OCI-LY7 (cell line): ENCODE measurements at regions not wholly inside any gene's neighbourhood (a gene's known extent, or its start where the extent isn't known, plus 50 kb on each side); places are given as distances from the start of the nearest gene placed in this dataset.

ENCODE experiments used
- BruUV-seq: library from RNA; stranded (reverse); fragments of 400-500 nt; replicated peaks from 2 replicates; lab custom pipeline; 2021; lab: Mats Ljungman, UMichigan
- CTCF ChIA-PET: fragments of 300-600 bp; sonication (Branson Sonifier 250); formaldehyde crosslinking; loops from one replicate; lab custom pipeline; 2022; ENCODE audit warnings: antibody characterized with exemption; ENCODE audit not compliant: unreplicated experiment; lab: Charles Lee
- POLR2A ChIA-PET: fragments of 300-600 bp; sonication (Branson Sonifier 250); formaldehyde crosslinking; loops from one replicate; lab custom pipeline; 2022; ENCODE audit warnings: antibody characterized with exemption; lab: Charles Lee
- DNase-seq: peaks from one replicate; pipeline ENCODE4 v3.0.0-alpha.2; 2015; ENCODE audit warnings: low spot score
- H2AFZ ChIP-seq: fragments of 200-600 bp; sonication (generic), shearing (Covaris generic); 2 replicates; pipeline ENCODE4 v1.6.1; 2014; ENCODE audit warnings: mild to moderate bottlenecking, antibody characterized with exemption, low read length, moderate library complexity
- H3K27ac ChIP-seq: fragments of 200-600 bp; sonication (generic); 2 replicates; pipeline ENCODE4 v1.5.1; 2014; ENCODE audit warnings: mixed run types, low read depth, mild to moderate bottlenecking, moderate library complexity, low read length, inconsistent platforms; ENCODE audit not compliant: poor library complexity, severe bottlenecking
- H3K36me3 ChIP-seq: fragments of 200-600 bp; sonication (generic); 2 replicates; pipeline ENCODE4 v1.6.1; 2014; ENCODE audit warnings: mild to moderate bottlenecking, antibody characterized with exemption, low read length, moderate library complexity, mixed read lengths; ENCODE audit not compliant: insufficient read depth
- H3K4me1 ChIP-seq: fragments of 200-600 bp; sonication (generic); 2 replicates; pipeline ENCODE4 v1.5.1; 2014; ENCODE audit warnings: mild to moderate bottlenecking, low read length; ENCODE audit not compliant: insufficient read depth, poor library complexity, severe bottlenecking
- H3K4me2 ChIP-seq: fragments of 200-600 bp; sonication (generic); 2 replicates; pipeline ENCODE4 v1.6.1; 2014; ENCODE audit warnings: mild to moderate bottlenecking, low read length
- H3K4me3 ChIP-seq: fragments of 200-600 bp; sonication (generic); 2 replicates; pipeline ENCODE4 v1.5.1; 2014; ENCODE audit warnings: mild to moderate bottlenecking, low read depth, low read length; ENCODE audit not compliant: poor library complexity, severe bottlenecking
- H3K79me2 ChIP-seq: fragments of 200-600 bp; sonication (generic); 2 replicates; pipeline ENCODE4 v1.6.1; 2016; ENCODE audit warnings: low read depth, mild to moderate bottlenecking, low read length, moderate library complexity, mixed read lengths; ENCODE audit not compliant: insufficient read depth
- H3K9me2 ChIP-seq: fragments of 200-600 bp; sonication (generic); 2 replicates; pipeline ENCODE4 v1.6.1; 2016; ENCODE audit warnings: mild to moderate bottlenecking, low read length, mixed read lengths; ENCODE audit not compliant: insufficient read depth
- H3K9me3 ChIP-seq: fragments of 200-600 bp; sonication (generic); 2 replicates; pipeline ENCODE4 v1.6.1; 2014; ENCODE audit warnings: mild to moderate bottlenecking, mixed run types, low read length, mixed read lengths
- H4K20me1 ChIP-seq: fragments of 200-600 bp; sonication (generic); 2 replicates; pipeline ENCODE4 v1.6.1; 2014; ENCODE audit warnings: mild to moderate bottlenecking, antibody characterized with exemption, low read length, moderate library complexity, mixed read lengths; ENCODE audit not compliant: insufficient read depth
- EZH2phosphoT487 ChIP-seq: fragments of 200-600 bp; sonication (generic); IDR thresholded peaks from 2 replicates; pipeline ENCODE4 v1.6.1; 2018; ENCODE audit warnings: low read depth, borderline replicate concordance, mild to moderate bottlenecking, mixed run types, antibody characterized with exemption, low read length, moderate library complexity, mixed read lengths
- intact Hi-C: fragments of 100-400 bp; cut with micrococcal nuclease; formaldehyde crosslinking; loops from one replicate; pipeline ENCODE4 v1.10.0; 2022; ENCODE audit not compliant: unreplicated experiment
- TF ChIP-seq, protein P1 (sequence below): fragments of 200-600 bp; sonication (generic); conservative IDR thresholded peaks from 2 replicates; pipeline ENCODE4 v1.5.1; 2014; ENCODE audit warnings: mild to moderate bottlenecking, antibody characterized with exemption, low read length, moderate library complexity, mixed read lengths

GRCh38 chr2:160646684-160647444, 153.3 kb upstream of the RBMS1 start:
- intact Hi-C loops = no loop called here
- TF ChIP-seq, protein P1, sequence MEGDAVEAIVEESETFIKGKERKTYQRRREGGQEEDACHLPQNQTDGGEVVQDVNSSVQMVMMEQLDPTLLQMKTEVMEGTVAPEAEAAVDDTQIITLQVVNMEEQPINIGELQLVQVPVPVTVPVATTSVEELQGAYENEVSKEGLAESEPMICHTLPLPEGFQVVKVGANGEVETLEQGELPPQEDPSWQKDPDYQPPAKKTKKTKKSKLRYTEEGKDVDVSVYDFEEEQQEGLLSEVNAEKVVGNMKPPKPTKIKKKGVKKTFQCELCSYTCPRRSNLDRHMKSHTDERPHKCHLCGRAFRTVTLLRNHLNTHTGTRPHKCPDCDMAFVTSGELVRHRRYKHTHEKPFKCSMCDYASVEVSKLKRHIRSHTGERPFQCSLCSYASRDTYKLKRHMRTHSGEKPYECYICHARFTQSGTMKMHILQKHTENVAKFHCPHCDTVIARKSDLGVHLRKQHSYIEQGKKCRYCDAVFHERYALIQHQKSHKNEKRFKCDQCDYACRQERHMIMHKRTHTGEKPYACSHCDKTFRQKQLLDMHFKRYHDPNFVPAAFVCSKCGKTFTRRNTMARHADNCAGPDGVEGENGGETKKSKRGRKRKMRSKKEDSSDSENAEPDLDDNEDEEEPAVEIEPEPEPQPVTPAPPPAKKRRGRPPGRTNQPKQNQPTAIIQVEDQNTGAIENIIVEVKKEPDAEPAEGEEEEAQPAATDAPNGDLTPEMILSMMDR = no peak
- TF ChIP-seq EZH2phosphoT487 = no peak
- H3K4me3 ChIP-seq = no peak overlapping the region
- no peaks in the 10 kb centered on the region for H3K9me3 ChIP-seq
- no peaks in the 10 kb centered on the region for H4K20me1 ChIP-seq
- DNase-seq = no peak
- H2AFZ ChIP-seq = no peak overlapping the region
- ChIA-PET POLR2A (interaction anchor here (0.8 kb wide), 1 partner anchor 20 kb away, joined by 3 read pairs; no protein-coding TSS in a partner anchor), CTCF (no interaction called here)
- H3K79me2 ChIP-seq = no peaks in the 10 kb centered on the region
- no TSS peak for BruUV-seq
- no peak overlapping the region for H3K4me2 ChIP-seq
- no peaks in the 10 kb centered on the region for H3K4me1 ChIP-seq
- H3K36me3 ChIP-seq = no peaks in the 10 kb centered on the region
- H3K27ac ChIP-seq = no peak overlapping the region
- H3K9me2 ChIP-seq = no peaks in the 10 kb centered on the region

GRCh38 chr2:160647967-160648685, 154.5 kb upstream of the RBMS1 start:
- Histone ChIP-seq H3K4me1 (no peaks in the 10 kb centered on the region), H3K27ac (no peak overlapping the region), H3K79me2 (no peaks in the 10 kb centered on the region), H2AFZ (no peak overlapping the region), H3K36me3 (no peaks in the 10 kb centered on the region), H3K4me2 (no peak overlapping the region), H4K20me1 (no peaks in the 10 kb centered on the region), H3K9me3 (no peaks in the 10 kb centered on the region), H3K9me2 (no peaks in the 10 kb centered on the region), H3K4me3 (no peak overlapping the region)
- TF ChIP-seq, protein P1 = no peak
- TF ChIP-seq EZH2phosphoT487 = no peak
- CTCF ChIA-PET = no interaction called here
- POLR2A ChIA-PET = interaction anchor here (0.8 kb wide), 1 partner anchor 18 kb away, joined by 3 read pairs; no protein-coding TSS in a partner anchor
- no peak for DNase-seq
- intact Hi-C loops = no loop called here
- BruUV-seq = no TSS peak

- Histone ChIP-seq H3K79me2 (no peaks in the 10 kb centered on the region), H3K4me1 (no peaks in the 10 kb centered on the region), H3K36me3 (no peaks in the 10 kb centered on the region), H3K9me2 (no peaks in the 10 kb centered on the region), H2AFZ (no peak overlapping the region), H3K4me3 (no peak overlapping the region), H3K4me2 (no peak overlapping the region), H4K20me1 (no peaks in the 10 kb centered on the region), H3K9me3 (no peaks in the 10 kb centered on the region), H3K27ac (no peak overlapping the region)
- no peak for DNase-seq
- ChIA-PET CTCF (no interaction called here), POLR2A (no interaction called here)
- BruUV-seq = no TSS peak
- intact Hi-C loops = no loop called here
- TF ChIP-seq, protein P1 = no peak
- no peak for TF ChIP-seq EZH2phosphoT487
Measured at GRCh38 chr2:160649698-160650097, 156.1 kb upstream of the RBMS1 start.
